Activated CD8-positive, alpha-beta memory T cell treated with anti-CD3 and anti-CD28 coated beads for 1 hour (primary cell): ENCODE measurements at regions not wholly inside any gene's neighbourhood (a gene's known extent, or its start where the extent isn't known, plus 50 kb on each side); places are given as distances from the start of the nearest gene placed in this dataset.
"Not testable (repeated sequence)": the region's sequence is repeated elsewhere in the genome, so short reads cannot be mapped to it uniquely, and the experiment has no call there.

ENCODE experiments used
- DNase-seq, 2 donors: peaks; one replicate each; pipeline ENCODE4 v3.0.0-alpha.2; 2020; ENCODE audit warnings: low read depth in 1 of 2; ENCODE audit errors: extremely low read depth in 1 of 2

- no peak for DNase-seq
Measured at GRCh38 chr6:139742671-139743070, 368.2 kb upstream of the CITED2 start.

GRCh38 chr6:139738801-139739455 is 364.5 kb upstream of the CITED2 start:
- DNase-seq: no peak

- no peak for DNase-seq
Measured at GRCh38 chr6:139736325-139736906, 362.0 kb upstream of the CITED2 start.

GRCh38 chr6:139732451-139732850 is 358.0 kb upstream of the CITED2 start:
- no peak for DNase-seq

GRCh38 chr6:139730340-139730974 is 356.0 kb upstream of the CITED2 start:
- DNase-seq: no peak

- no peak for DNase-seq
Measured at GRCh38 chr6:139728876-139729427, 354.5 kb upstream of the CITED2 start.

GRCh38 chr6:139726272-139726671 is 351.8 kb upstream of the CITED2 start:
- not testable (repeated sequence) for DNase-seq

GRCh38 chr6:139722530-139722929 is 348.1 kb upstream of the CITED2 start:
- DNase-seq: no peak

DNA sequence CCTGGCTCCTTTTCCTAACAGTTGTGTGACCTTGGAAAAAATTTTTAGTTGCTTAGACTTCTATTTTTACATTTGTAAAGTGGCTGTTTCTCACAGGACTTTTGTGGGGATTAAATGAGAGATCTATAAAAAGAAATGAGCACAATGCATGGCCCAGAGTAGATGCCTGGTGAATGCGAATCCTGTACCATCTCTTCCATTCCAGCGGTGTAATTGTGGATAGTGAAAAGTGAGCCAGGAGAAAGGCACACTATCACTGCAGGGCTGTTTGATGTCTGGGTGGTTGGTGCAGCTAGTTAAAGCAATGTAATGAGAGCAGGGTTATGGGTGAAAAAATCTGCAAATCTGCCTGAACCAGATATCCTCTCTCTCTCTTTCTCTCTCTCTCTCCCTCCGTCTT is 347.5 kb upstream of the CITED2 start:
- no peak for DNase-seq

- DNase-seq: no peak
Measured at GRCh38 chr6:139713900-139714506, 339.6 kb upstream of the CITED2 start.

GRCh38 chr6:139713424-139713823 is 339.0 kb upstream of the CITED2 start:
- no peak for DNase-seq

GRCh38 chr6:139712830-139713229 is 338.4 kb upstream of the CITED2 start:
- no peak for DNase-seq

DNA sequence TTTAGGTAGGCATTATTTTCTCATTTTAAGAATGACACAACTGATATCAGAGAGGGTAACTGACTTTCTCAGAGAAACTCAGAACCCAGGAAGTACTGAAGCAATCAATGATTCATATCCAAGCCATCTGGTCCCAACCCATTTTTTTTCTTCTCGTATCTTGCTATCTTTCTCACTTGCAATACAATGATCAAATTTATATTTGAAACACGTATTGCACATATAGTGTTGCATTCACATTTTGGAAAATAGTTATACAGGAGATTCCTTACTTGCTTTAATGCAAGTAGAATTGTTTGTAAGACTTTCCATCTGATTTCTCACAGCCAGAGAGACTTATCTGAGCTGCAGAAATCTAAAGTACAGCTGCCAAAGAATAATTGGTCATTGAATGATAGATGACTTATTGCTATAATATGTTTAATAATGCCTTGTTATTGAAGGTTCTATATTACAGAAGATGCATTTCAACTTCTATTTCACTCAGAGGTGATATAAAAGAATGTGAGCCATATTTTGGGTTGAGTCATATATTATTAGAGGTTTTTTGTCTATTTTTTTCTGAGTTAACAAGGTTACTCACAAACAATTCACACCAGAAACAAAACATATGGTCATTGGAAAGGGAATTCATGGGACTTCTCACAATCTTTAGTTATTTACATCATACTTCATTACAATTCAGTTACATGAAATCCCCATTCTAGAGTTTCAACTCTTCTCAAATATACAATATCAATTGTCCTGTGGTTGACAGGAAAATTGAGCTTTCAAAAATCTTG is 337.5 kb upstream of the CITED2 start:
- no peak for DNase-seq

DNA sequence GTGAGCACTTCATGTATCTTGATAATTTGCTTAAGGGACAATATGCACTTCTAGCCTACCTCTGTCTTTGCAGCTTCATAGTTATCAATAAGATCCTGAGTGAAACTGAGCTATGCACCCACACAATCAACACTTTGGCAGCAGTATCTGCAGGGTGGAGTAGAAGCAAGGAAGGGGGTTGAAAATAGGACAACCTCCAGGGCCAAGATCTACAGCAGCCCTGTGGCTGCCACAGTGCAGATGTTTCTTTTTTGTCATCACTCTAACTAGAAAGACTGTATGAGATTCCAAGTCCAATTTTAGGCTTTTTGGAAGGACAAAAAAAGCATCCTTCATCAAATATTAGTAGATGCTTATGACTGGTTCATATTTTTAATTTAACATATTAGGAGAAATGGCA is 336.1 kb upstream of the CITED2 start:
- DNase-seq: no peak

- DNase-seq: no peak
Measured at GRCh38 chr6:139708337-139709199, 334.1 kb upstream of the CITED2 start.

DNA sequence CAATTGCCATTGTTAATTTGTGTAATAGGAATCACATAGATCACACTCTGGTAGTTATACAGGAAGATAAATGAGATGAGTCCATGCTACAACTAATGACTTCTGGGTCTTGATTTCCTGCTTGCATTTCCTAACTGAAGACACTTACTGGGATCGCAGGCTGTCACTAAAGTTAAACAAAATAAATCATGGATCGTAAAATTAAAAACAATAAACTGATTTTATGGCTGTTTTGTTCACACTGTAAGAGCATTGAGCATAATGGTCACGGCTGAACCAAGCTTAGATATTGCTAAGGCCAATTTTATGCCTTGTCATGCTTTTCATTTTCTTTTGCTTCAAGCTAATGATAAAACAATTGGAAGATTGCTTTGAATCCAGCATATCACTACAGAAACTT is 332.5 kb upstream of the CITED2 start:
- DNase-seq: no peak

GRCh38 chr6:139705284-139705683 is 330.8 kb upstream of the CITED2 start:
- DNase-seq: no peak

DNA sequence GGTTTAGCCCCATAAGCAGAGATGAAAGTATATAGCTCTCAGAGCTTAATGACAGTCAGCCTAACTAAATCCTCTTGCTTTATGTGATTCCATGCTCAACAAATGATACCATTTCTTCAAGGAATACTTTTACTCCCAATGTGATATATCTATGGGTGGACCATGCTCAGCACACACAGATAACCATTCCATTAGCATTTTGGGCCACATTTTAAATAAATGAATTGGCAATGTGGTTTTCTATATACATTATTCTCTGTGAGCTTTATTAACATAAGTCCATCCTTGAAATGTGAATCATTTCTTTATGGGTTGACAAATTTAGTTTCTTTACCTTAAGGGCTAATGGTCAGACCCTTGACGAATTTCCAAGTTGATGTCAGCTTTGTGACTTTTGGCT is 329.3 kb upstream of the CITED2 start:
- DNase-seq: no peak

GRCh38 chr6:139702706-139703105 is 328.3 kb upstream of the CITED2 start:
- no peak for DNase-seq

DNA sequence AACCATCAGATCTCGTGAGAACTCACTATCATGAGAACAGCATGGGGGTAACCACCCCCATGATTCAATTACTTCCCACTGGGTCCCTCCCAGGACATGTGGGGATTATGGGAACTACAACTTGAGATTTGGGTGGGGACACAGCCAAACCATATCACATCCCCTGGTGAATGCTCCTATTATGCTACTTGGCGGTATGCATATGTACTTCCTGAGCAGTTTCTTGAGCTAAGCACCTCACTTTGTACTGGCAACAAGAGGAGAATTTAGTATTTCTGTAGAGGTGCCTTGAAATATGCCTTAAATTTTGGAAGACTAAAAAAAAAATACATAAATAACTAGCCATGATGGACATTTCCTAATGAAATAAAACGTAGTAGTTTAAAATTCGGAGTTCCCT is 327.2 kb upstream of the CITED2 start:
- no peak for DNase-seq
